HFFc6 (cell line): ENCODE measurements at regions not wholly inside any gene's neighbourhood (a gene's known extent, or its start where the extent isn't known, plus 50 kb on each side); places are given as distances from the start of the nearest gene placed in this dataset.

Experiments used
- DNase-seq: peaks from one replicate; pipeline ENCODE4 v3.0.0-alpha.2; 2018
- H3K27ac Mint-ChIP-seq: 2 replicates; pipeline ENCODE4 v1.8.0; 2020; ENCODE audit warnings: mild to moderate bottlenecking, mixed read lengths
- H3K27me3 Mint-ChIP-seq: 2 replicates; pipeline ENCODE4 v1.8.0; 2021; ENCODE audit warnings: mild to moderate bottlenecking, moderate library complexity, mixed read lengths; ENCODE audit not compliant: insufficient read depth
- H3K36me3 Mint-ChIP-seq: 2 replicates; pipeline ENCODE4 v1.8.0; 2021; ENCODE audit warnings: low read depth, mixed read lengths
- H3K4me1 Mint-ChIP-seq: 2 replicates; pipeline ENCODE4 v1.8.0; 2020; ENCODE audit warnings: low read depth, mixed read lengths
- H3K4me3 Mint-ChIP-seq: 2 replicates; pipeline ENCODE4 v1.8.0; 2020; ENCODE audit warnings: mild to moderate bottlenecking, moderate library complexity, mixed read lengths
- H3K9me3 Mint-ChIP-seq: 2 replicates; pipeline ENCODE4 v1.8.0; 2020; ENCODE audit warnings: mild to moderate bottlenecking, mixed read lengths
- CTCF ChIP-seq: fragments of 200-600 bp; sonication (generic); IDR thresholded peaks from 2 replicates; pipeline ENCODE4 v1.5.0; 2021; ENCODE audit warnings: antibody characterized with exemption, mild to moderate bottlenecking

DNA sequence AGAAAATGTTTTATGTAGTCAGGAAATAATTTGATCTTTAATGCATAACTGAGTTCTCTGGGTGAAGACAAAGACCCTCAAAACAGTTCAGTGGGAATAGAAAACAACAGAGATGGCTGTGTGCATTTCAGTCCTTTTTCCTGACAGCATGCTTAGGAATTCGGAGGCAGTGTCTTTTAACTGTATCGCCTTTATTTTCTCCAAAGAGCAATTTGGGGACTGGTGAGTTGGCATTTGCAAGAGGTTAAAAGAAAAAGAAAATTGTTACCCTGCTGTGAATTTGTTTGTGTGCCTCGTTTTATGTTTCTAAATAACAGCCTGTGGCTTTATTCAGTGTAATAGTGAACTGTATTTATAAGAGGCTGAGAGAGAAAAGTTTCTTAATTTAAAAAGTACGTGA lies 227.8 kb upstream of the DMAC1 start:
- Mint-ChIP-seq H3K9me3 (peaks cover 57% of the 10 kb centered on the region), H3K27me3 (no peaks in the 10 kb centered on the region; the same call in 1 of the 2 replicates), H3K27ac (no peak overlapping the region), H3K4me3 (no peak overlapping the region), H3K36me3 (no peaks in the 10 kb centered on the region), H3K4me1 (no peaks in the 10 kb centered on the region)
- DNase-seq = no peak
- no peak for TF ChIP-seq CTCF

- no peaks in the 10 kb centered on the region; the same call in 1 of the 2 replicates for H3K27me3 Mint-ChIP-seq
- peaks cover 51% of the 10 kb centered on the region for H3K9me3 Mint-ChIP-seq
- DNase-seq = no peak
- no peaks in the 10 kb centered on the region for H3K4me1 Mint-ChIP-seq
- H3K36me3 Mint-ChIP-seq = no peaks in the 10 kb centered on the region
- no peak for TF ChIP-seq CTCF
- H3K4me3 Mint-ChIP-seq = no peak overlapping the region
- H3K27ac Mint-ChIP-seq = no peak overlapping the region
Observed at GRCh38 chr9:8025551-8025950, 226.0 kb upstream of the DMAC1 start.

GRCh38 chr9:8020186-8020585 lies 220.6 kb upstream of the DMAC1 start:
- Mint-ChIP-seq H3K4me1 (no peaks in the 10 kb centered on the region), H3K9me3 (peaks cover 35% of the 10 kb centered on the region), H3K36me3 (no peaks in the 10 kb centered on the region), H3K27me3 (no peaks in the 10 kb centered on the region), H3K4me3 (no peak overlapping the region), H3K27ac (no peak overlapping the region)
- DNase-seq = no peak
- no peak for TF ChIP-seq CTCF

DNA sequence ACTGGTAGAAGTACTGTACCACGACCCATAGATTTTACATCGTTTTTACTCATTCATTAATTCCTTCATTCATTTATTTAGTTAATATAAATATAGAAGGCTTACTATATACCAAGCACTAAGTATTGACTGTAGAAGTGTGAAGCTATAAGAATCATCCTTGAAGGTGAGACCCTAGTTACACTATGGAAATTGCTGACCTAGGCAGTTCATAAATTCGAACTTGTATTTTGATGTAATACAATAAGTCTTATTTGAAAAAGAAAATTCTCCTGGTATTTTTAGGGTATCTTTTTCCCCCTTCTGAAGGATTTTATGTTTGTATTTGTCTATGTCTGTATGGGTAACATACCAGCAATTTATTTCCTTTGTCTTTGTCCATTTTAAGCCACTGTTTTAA lies 220.1 kb upstream of the DMAC1 start:
- no peaks in the 10 kb centered on the region for H3K4me1 Mint-ChIP-seq
- no peaks in the 10 kb centered on the region for H3K36me3 Mint-ChIP-seq
- H3K27ac Mint-ChIP-seq = no peak overlapping the region

DNA sequence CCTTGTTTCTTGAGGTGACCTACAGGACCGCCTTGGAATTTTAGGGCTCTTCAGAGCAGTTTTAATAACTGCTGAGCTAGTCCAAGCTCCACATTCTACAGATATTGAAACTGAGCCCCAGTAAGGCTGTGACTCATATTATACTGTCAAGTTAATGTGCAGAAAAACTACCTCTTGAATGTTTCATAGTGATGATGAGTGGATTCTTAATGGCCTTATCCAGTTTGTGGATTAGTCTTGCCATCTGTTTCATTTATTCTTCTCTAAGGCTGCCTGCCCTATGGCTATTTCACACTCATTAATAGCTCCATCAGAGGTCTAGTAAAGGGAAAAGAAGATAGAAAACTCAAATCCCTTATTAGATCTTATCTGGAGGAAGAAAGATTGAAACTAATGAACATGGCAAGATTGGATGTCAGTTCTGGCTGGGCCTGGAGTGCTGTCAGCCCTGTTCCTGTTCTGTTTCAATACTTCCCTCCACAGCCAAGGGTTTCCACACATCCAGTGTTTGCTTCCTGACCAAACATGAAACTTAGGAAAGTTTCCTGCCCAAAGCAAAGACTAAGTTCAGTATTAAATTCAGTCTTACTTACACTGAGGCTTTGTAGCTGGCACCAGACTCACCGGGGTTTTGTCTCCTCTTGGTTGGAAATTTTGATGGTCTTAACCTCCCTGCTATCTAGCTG lies 215.6 kb upstream of the DMAC1 start:
- no peak overlapping the region for H3K27ac Mint-ChIP-seq
- TF ChIP-seq CTCF = no peak

More for the DNA sequence above, 220.1 kb upstream of the DMAC1 start:
- DNase-seq = no peak
- Mint-ChIP-seq H3K9me3 (peaks cover 29% of the 10 kb centered on the region), H3K4me3 (no peak overlapping the region), H3K27me3 (no peaks in the 10 kb centered on the region)
- TF ChIP-seq CTCF = no peak

More for the DNA sequence above, 215.6 kb upstream of the DMAC1 start:
- H3K4me1 Mint-ChIP-seq = no peaks in the 10 kb centered on the region
- no peaks in the 10 kb centered on the region for H3K36me3 Mint-ChIP-seq
- no peak for DNase-seq
- no peaks in the 10 kb centered on the region for H3K27me3 Mint-ChIP-seq
- H3K9me3 Mint-ChIP-seq = peaks cover 34% of the 10 kb centered on the region
- H3K4me3 Mint-ChIP-seq = no peak overlapping the region
